ENCODE measurements at regions not wholly inside any gene's neighbourhood (a gene's known extent, or its start where the extent isn't known, plus 50 kb on each side); places are given as distances from the start of the nearest gene placed in this dataset.

DNA sequence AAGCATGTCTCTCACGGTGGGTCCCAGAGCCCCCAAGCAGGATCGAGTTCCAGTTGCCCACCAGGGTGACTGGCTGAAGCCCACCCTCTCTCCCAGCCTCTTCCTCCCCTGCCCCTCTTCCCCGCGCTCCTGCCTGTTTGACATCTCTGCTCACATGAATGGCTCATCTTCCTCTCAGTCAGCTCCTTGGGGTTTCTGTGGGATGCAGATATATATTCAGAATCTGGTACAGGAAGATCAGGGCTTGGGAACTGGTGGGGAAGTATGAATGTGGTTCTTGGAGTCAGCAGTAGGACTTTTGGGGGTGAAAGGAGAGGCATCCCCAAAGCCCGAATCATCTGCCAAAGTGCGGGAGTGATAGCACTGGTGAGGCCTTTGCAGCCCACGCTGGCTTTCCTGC, 158.9 kb upstream of the CIBAR2 start:
- Histone ChIP-seq H3K56ac (ENCODE audit: extremely low read depth, insufficient read depth, low read length) (no peak overlapping the region), H2BK20ac (ENCODE audit: low read depth, low read length) (no peak overlapping the region), H3K23ac (ENCODE audit: low read depth, low read length) (no peak overlapping the region), H2AK9ac (replicated peaks; ENCODE audit: low read depth, low read length, poor library complexity) (peak overlapping the region; percentile 58), H3K4me1 (ENCODE audit: control insufficient read depth, insufficient read depth, low read length) (no peaks in the 10 kb centered on the region), H2AFZ (replicated peaks; ENCODE audit: low read length, poor library complexity) (no peak overlapping the region), H4K91ac (ENCODE audit: insufficient read depth, low read depth, low read length) (no peak overlapping the region), H3K9ac (ENCODE audit: low read depth, low read length) (no peak overlapping the region), H4K8ac (ENCODE audit: low read depth in 2 of 2, low read length in 2 of 2) (no peak overlapping the region), H2BK15ac (ENCODE audit: low read depth, low read length) (no peak overlapping the region), H3K18ac (ENCODE audit: low read depth, low read length) (no peak overlapping the region), H3K14ac (replicated peaks; ENCODE audit: low read depth, low read length) (no peak overlapping the region), H4K5ac (ENCODE audit: low read depth, low read length) (no peak overlapping the region), H3K4me2 (ENCODE audit: low read depth, low read length) (no peak overlapping the region), H3K9me3 (ENCODE audit: control insufficient read depth, insufficient read depth, low read length) (no peaks in the 10 kb centered on the region), H3K4me3 (ENCODE audit: insufficient read depth, low read depth, low read length) (no peak overlapping the region), H2AK5ac (ENCODE audit: low read depth, low read length) (no peak overlapping the region), H3K27me3 (ENCODE audit: control insufficient read depth, insufficient read depth, low read length) (no peaks in the 10 kb centered on the region), H3K4ac (ENCODE audit: low read depth, low read length) (no peak overlapping the region), H3K36me3 (ENCODE audit: control insufficient read depth, insufficient read depth, low read length) (no peaks in the 10 kb centered on the region), H3K27ac (ENCODE audit: insufficient read depth, low read length) (no peak overlapping the region), H2BK5ac (ENCODE audit: low read depth, low read length, poor library complexity, severe bottlenecking) (no peak overlapping the region), H3K79me1 (ENCODE audit: low read depth in 1 of 2, low read length in 2 of 2) (peaks cover 12 to 53% of the 10 kb centered on the region in 2 experiments), H3K9me1 (ENCODE audit: insufficient read depth, low read length) (0 out of 2 replicates have a peak, but pooled peaks cover 3% of the 10 kb centered on the region), H4K20me1 (ENCODE audit: insufficient read depth, low read length) (peaks cover 92% of the 10 kb centered on the region), H2BK120ac (ENCODE audit: low read depth, low read length) (no peak overlapping the region)
- CTCF ChIA-PET, result no interaction called here
- no peak for TF ChIP-seq RCOR1 (IDR thresholded peaks at IDR 0.05; ENCODE audit: insufficient replicate concordance, low read length)
- TF ChIP-seq MAFK (IDR thresholded peaks at IDR 0.05; ENCODE audit: low read depth, low read length), result no peak
- TF ChIP-seq MAZ (IDR thresholded peaks at IDR 0.05; ENCODE audit: borderline replicate concordance, low read depth, low read length), result no peak
- TF ChIP-seq, protein P1, sequence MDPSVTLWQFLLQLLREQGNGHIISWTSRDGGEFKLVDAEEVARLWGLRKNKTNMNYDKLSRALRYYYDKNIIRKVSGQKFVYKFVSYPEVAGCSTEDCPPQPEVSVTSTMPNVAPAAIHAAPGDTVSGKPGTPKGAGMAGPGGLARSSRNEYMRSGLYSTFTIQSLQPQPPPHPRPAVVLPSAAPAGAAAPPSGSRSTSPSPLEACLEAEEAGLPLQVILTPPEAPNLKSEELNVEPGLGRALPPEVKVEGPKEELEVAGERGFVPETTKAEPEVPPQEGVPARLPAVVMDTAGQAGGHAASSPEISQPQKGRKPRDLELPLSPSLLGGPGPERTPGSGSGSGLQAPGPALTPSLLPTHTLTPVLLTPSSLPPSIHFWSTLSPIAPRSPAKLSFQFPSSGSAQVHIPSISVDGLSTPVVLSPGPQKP (IDR thresholded peaks at IDR 0.05; ENCODE audit: borderline replicate concordance, low read depth, low read length), result no peak
- no peak for TF ChIP-seq POLR2A (IDR thresholded peaks at IDR 0.05; ENCODE audit: low read depth, low read length)
- TF ChIP-seq RAD21 (IDR thresholded peaks at IDR 0.05; ENCODE audit: low read length), result no peak
- no peak for TF ChIP-seq RFX5 (IDR thresholded peaks at IDR 0.05; ENCODE audit: low read depth, low read length)
- no peak for TF ChIP-seq MXI1 (IDR thresholded peaks at IDR 0.05; ENCODE audit: borderline replicate concordance, low read depth, low read length)
- TF ChIP-seq CEBPB (IDR thresholded peaks at IDR 0.05; ENCODE audit: low read depth, low read length), result no peak
- no peak for TF ChIP-seq BHLHE40 (IDR thresholded peaks at IDR 0.05; ENCODE audit: low read depth, low read length)
- no peak for TF ChIP-seq SMC3 (IDR thresholded peaks at IDR 0.05; ENCODE audit: low read depth, low read length)
- TF ChIP-seq, protein P2, sequence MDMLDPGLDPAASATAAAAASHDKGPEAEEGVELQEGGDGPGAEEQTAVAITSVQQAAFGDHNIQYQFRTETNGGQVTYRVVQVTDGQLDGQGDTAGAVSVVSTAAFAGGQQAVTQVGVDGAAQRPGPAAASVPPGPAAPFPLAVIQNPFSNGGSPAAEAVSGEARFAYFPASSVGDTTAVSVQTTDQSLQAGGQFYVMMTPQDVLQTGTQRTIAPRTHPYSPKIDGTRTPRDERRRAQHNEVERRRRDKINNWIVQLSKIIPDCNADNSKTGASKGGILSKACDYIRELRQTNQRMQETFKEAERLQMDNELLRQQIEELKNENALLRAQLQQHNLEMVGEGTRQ (IDR thresholded peaks at IDR 0.05; ENCODE audit: low read depth, low read length), result no peak
- TF ChIP-seq NFE2L2 (IDR thresholded peaks at IDR 0.05; ENCODE audit: low read depth, low read length), result no peak
- no peak for TF ChIP-seq FOS (IDR thresholded peaks at IDR 0.05; ENCODE audit: low read depth, low read length)
- TF ChIP-seq, protein P3, sequence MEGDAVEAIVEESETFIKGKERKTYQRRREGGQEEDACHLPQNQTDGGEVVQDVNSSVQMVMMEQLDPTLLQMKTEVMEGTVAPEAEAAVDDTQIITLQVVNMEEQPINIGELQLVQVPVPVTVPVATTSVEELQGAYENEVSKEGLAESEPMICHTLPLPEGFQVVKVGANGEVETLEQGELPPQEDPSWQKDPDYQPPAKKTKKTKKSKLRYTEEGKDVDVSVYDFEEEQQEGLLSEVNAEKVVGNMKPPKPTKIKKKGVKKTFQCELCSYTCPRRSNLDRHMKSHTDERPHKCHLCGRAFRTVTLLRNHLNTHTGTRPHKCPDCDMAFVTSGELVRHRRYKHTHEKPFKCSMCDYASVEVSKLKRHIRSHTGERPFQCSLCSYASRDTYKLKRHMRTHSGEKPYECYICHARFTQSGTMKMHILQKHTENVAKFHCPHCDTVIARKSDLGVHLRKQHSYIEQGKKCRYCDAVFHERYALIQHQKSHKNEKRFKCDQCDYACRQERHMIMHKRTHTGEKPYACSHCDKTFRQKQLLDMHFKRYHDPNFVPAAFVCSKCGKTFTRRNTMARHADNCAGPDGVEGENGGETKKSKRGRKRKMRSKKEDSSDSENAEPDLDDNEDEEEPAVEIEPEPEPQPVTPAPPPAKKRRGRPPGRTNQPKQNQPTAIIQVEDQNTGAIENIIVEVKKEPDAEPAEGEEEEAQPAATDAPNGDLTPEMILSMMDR (conservative IDR thresholded peaks at IDR 0.05; ENCODE audit: low read depth, low read length), result no peak
- TF ChIP-seq CHD1 (IDR thresholded peaks at IDR 0.05; ENCODE audit: low read depth, low read length), result no peak
- DNase-seq, result no peak
- intact Hi-C loops (cut with micrococcal nuclease) (loop anchor here (10.0 kb wide), 1 partner anchor 444 kb away; no protein-coding TSS in a partner anchor), dilution Hi-C loops (cut with HindIII; ENCODE audit: low sequenced_read_pairs, unreplicated experiment) (no loop called here), in situ Hi-C loops (cut with MboI; ENCODE audit: low sequenced_read_pairs) (loop anchor here (5.0 kb wide), 1 partner anchor 346 kb away; no protein-coding TSS in a partner anchor)
- 100% methylated on average over 2 of the region's 7 CpGs; no CpG with 5 or more reads in 1 of the 2 experiments for WGBS, 2 experiments (ENCODE audit: extremely low coverage in 2 of 2, insufficient read length in 1 of 2)
- POLR2A ChIA-PET (ENCODE audit: unreplicated experiment), result no interaction called here
- no TSS peak for BruUV-seq (replicated peaks)
- no peak for ATAC-seq (ENCODE audit: low read depth)

All from IMR-90 (cell line).